ENCODE measurements at regions not wholly inside any gene's neighbourhood (a gene's known extent, or its start where the extent isn't known, plus 50 kb on each side); places are given as distances from the start of the nearest gene placed in this dataset.

DNA sequence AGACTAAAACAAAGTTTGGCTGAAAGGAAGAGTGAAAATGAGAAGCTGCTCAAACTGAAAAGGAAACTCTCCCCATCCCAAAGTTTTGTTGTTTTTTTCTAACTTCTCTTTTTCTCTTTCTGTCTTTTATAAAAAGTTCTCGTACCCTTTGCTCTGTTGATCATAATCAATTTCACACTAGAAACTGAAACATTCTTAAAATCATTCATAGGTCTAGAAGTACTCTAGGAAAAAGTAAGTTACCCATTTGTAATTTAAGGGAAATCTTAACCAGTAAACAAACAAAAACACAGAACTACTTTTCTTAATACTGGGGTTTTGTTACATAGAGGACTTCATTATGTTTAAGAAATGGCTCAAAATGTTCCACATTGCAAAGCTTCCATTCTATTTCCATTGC lies 339.8 kb downstream of the SEMA3D start:
- TF ChIP-seq POLR2AphosphoS5 (IDR thresholded peaks at IDR 0.05) (no peak), EP300 (IDR thresholded peaks at IDR 0.05) (no peak), POLR2A (IDR thresholded peaks at IDR 0.05) (no peak)
